ENCODE measurements at regions not wholly inside any gene's neighbourhood (a gene's known extent, or its start where the extent isn't known, plus 50 kb on each side); places are given as distances from the start of the nearest gene placed in this dataset.
"Not testable (repeated sequence)": the region's sequence is repeated elsewhere in the genome, so short reads cannot be mapped to it uniquely, and the experiment has no call there.

- H2AFZ ChIP-seq (ENCODE audit: low read depth, low read length): no peak overlapping the region
- DNase-seq (ENCODE audit: low read depth): no peak
- Mint-ChIP-seq H3K27ac (ENCODE audit: unreplicated experiment) (no peak overlapping the region), H3K4me1 (ENCODE audit: low read depth, unreplicated experiment) (peaks cover 13% of the 10 kb centered on the region), H3K9me3 (ENCODE audit: unreplicated experiment) (peaks cover 3% of the 10 kb centered on the region), H3K27me3 (ENCODE audit: low read depth, unreplicated experiment) (no peaks in the 10 kb centered on the region), H3K36me3 (ENCODE audit: low read depth, unreplicated experiment) (no peaks in the 10 kb centered on the region), H3K4me3 (ENCODE audit: unreplicated experiment) (no peak overlapping the region)
- H3K27me3 ChIP-seq (ENCODE audit: insufficient read depth, low read length): peaks cover 3% of the 10 kb centered on the region
- no peak for TF ChIP-seq EZH2 (IDR thresholded peaks at IDR 0.05; ENCODE audit: insufficient read depth, low read length)
- TF ChIP-seq CTCF (IDR thresholded peaks at IDR 0.05; ENCODE audit: insufficient read depth, low read depth, low read length): no peak
- no peak overlapping the region for H3K27ac ChIP-seq (ENCODE audit: low read depth, low read length)
- no peaks in the 10 kb centered on the region for H4K20me1 ChIP-seq (ENCODE audit: insufficient read depth, low read length)
- H3K9me3 ChIP-seq (ENCODE audit: insufficient read depth, low read depth, low read length): no peaks in the 10 kb centered on the region
- no peaks in the 10 kb centered on the region for H3K79me2 ChIP-seq (ENCODE audit: insufficient read depth, low read length)
- no peaks in the 10 kb centered on the region for H3K36me3 ChIP-seq (ENCODE audit: insufficient read depth, low read length)
- no peak overlapping the region for H3K9ac ChIP-seq (ENCODE audit: low read length)
- H3K4me3 ChIP-seq (ENCODE audit: insufficient read depth, low read depth, low read length): no peak overlapping the region
- no peak overlapping the region for H3K4me2 ChIP-seq (ENCODE audit: low read length)
- no peaks in the 10 kb centered on the region for H3K4me1 ChIP-seq (ENCODE audit: insufficient read depth, low read length)
- no peak for FAIRE-seq
These were observed 240.4 kb downstream of the KCNRG start for GRCh38 chr13:50255639-50256038.

GRCh38 chr13:50256536-50257321, 241.5 kb downstream of the KCNRG start:
- Mint-ChIP-seq H3K4me3 (ENCODE audit: unreplicated experiment) (peak overlapping the region; percentile 2), H3K4me1 (ENCODE audit: low read depth, unreplicated experiment) (peaks cover 16% of the 10 kb centered on the region)
- not testable (repeated sequence) for H3K9me3 Mint-ChIP-seq (ENCODE audit: unreplicated experiment); H3K27me3 ChIP-seq (ENCODE audit: insufficient read depth, low read length); H4K20me1 ChIP-seq (ENCODE audit: insufficient read depth, low read length); H3K9me3 ChIP-seq (ENCODE audit: insufficient read depth, low read depth, low read length); H3K36me3 Mint-ChIP-seq (ENCODE audit: low read depth, unreplicated experiment); H3K27me3 Mint-ChIP-seq (ENCODE audit: low read depth, unreplicated experiment); H3K27ac ChIP-seq (ENCODE audit: low read depth, low read length); H3K4me3 ChIP-seq (ENCODE audit: insufficient read depth, low read depth, low read length); H3K4me1 ChIP-seq (ENCODE audit: insufficient read depth, low read length); FAIRE-seq; H3K27ac Mint-ChIP-seq (ENCODE audit: unreplicated experiment); H3K9ac ChIP-seq (ENCODE audit: low read length); DNase-seq (ENCODE audit: low read depth); H3K36me3 ChIP-seq (ENCODE audit: insufficient read depth, low read length); H3K4me2 ChIP-seq (ENCODE audit: low read length); H2AFZ ChIP-seq (ENCODE audit: low read depth, low read length); H3K79me2 ChIP-seq (ENCODE audit: insufficient read depth, low read length)

GRCh38 chr13:50257646-50258045, 242.4 kb downstream of the KCNRG start:
- Histone ChIP-seq H3K4me2 (ENCODE audit: low read length) (no peak overlapping the region), H3K4me3 (ENCODE audit: insufficient read depth, low read depth, low read length) (no peak overlapping the region), H2AFZ (ENCODE audit: low read depth, low read length) (no peak overlapping the region), H3K27ac (ENCODE audit: low read depth, low read length) (no peak overlapping the region), H3K27me3 (ENCODE audit: insufficient read depth, low read length) (no peaks in the 10 kb centered on the region), H3K79me2 (ENCODE audit: insufficient read depth, low read length) (no peaks in the 10 kb centered on the region), H3K9me3 (ENCODE audit: insufficient read depth, low read depth, low read length) (no peaks in the 10 kb centered on the region), H4K20me1 (ENCODE audit: insufficient read depth, low read length) (no peaks in the 10 kb centered on the region), H3K9ac (ENCODE audit: low read length) (no peak overlapping the region), H3K36me3 (ENCODE audit: insufficient read depth, low read length) (no peaks in the 10 kb centered on the region), H3K4me1 (ENCODE audit: insufficient read depth, low read length) (no peaks in the 10 kb centered on the region)
- H3K9me3 Mint-ChIP-seq (ENCODE audit: unreplicated experiment): peaks cover 3% of the 10 kb centered on the region
- H3K36me3 Mint-ChIP-seq (ENCODE audit: low read depth, unreplicated experiment): no peaks in the 10 kb centered on the region
- DNase-seq (ENCODE audit: low read depth): no peak
- FAIRE-seq: no peak
- no peaks in the 10 kb centered on the region for H3K27me3 Mint-ChIP-seq (ENCODE audit: low read depth, unreplicated experiment)
- no peak overlapping the region for H3K4me3 Mint-ChIP-seq (ENCODE audit: unreplicated experiment)
- no peak overlapping the region for H3K27ac Mint-ChIP-seq (ENCODE audit: unreplicated experiment)
- TF ChIP-seq EZH2 (IDR thresholded peaks at IDR 0.05; ENCODE audit: insufficient read depth, low read length) (no peak), CTCF (IDR thresholded peaks at IDR 0.05; ENCODE audit: insufficient read depth, low read depth, low read length) (no peak)
- H3K4me1 Mint-ChIP-seq (ENCODE audit: low read depth, unreplicated experiment): peaks cover 13% of the 10 kb centered on the region

Measured in astrocyte (in vitro differentiated cells and primary cell).